HFF-Myc (cell line): ENCODE measurements at regions not wholly inside any gene's neighbourhood (a gene's known extent, or its start where the extent isn't known, plus 50 kb on each side); places are given as distances from the start of the nearest gene placed in this dataset.

Source experiments
- DNase-seq: peaks from one replicate; pipeline ENCODE4 v3.0.0-alpha.2; 2011; ENCODE audit warnings: low read depth; ENCODE audit errors: extremely low read depth
- H3K4me3 ChIP-seq: replicated peaks from 2 replicates; pipeline ENCODE4 v1.5.1; 2011; ENCODE audit warnings: low read depth, mild to moderate bottlenecking, control low read depth, low read length
- CTCF ChIP-seq: IDR thresholded peaks from 2 replicates; pipeline ENCODE4 v1.5.1; 2012; ENCODE audit warnings: mild to moderate bottlenecking, low read depth, low read length, control low read depth; ENCODE audit errors: missing control alignments

- TF ChIP-seq CTCF: no peak
- DNase-seq: no peak
- no peak overlapping the region for H3K4me3 ChIP-seq
Observed at GRCh38 chr14:84584511-84584910, 945.4 kb upstream of the FLRT2 start.

GRCh38 chr14:84591827-84592445, 938.0 kb upstream of the FLRT2 start:
- no peak for TF ChIP-seq CTCF
- no peak overlapping the region for H3K4me3 ChIP-seq
- no peak for DNase-seq

GRCh38 chr14:84592770-84593169, 937.2 kb upstream of the FLRT2 start:
- no peak for DNase-seq
- no peak overlapping the region for H3K4me3 ChIP-seq
- TF ChIP-seq CTCF: no peak

- H3K4me3 ChIP-seq: no peak overlapping the region
- no peak for DNase-seq
- no peak for TF ChIP-seq CTCF
Observed at GRCh38 chr14:84610086-84610485, 919.9 kb upstream of the FLRT2 start.

- no peak for DNase-seq
- H3K4me3 ChIP-seq: no peak overlapping the region
- no peak for TF ChIP-seq CTCF
Observed at GRCh38 chr14:84622357-84622756, 907.6 kb upstream of the FLRT2 start.

- H3K4me3 ChIP-seq: no peak overlapping the region
- DNase-seq: no peak
- TF ChIP-seq CTCF: no peak
Observed at GRCh38 chr14:84643446-84643845, 886.5 kb upstream of the FLRT2 start.
